ENCODE measurements at regions not wholly inside any gene's neighbourhood (a gene's known extent, or its start where the extent isn't known, plus 50 kb on each side); places are given as distances from the start of the nearest gene placed in this dataset.
A peak's percentile ranks its signal among the peaks of the same experiment; 100 is the strongest.

GRCh38 chr21:27582246-27582947, 615.5 kb upstream of the ADAMTS5 start:
- no peaks in the 10 kb centered on the region for H3K9me3 Mint-ChIP-seq
- H3K27me3 Mint-ChIP-seq, result no peaks in the 10 kb centered on the region
- H3K27ac Mint-ChIP-seq, result no peak overlapping the region
- H3K4me3 Mint-ChIP-seq, result no peak overlapping the region
- no peaks in the 10 kb centered on the region for H3K36me3 Mint-ChIP-seq
- no peaks in the 10 kb centered on the region for H3K4me1 Mint-ChIP-seq
- no peak for ATAC-seq

- ATAC-seq, result no peak
- Mint-ChIP-seq H3K27ac (no peak overlapping the region), H3K4me3 (no peak overlapping the region)
These were observed 614.3 kb upstream of the ADAMTS5 start for GRCh38 chr21:27581168-27581567.

GRCh38 chr21:27580276-27580675, 613.4 kb upstream of the ADAMTS5 start:
- H3K4me3 Mint-ChIP-seq, result no peak overlapping the region
- no peaks in the 10 kb centered on the region for H3K36me3 Mint-ChIP-seq
- no peaks in the 10 kb centered on the region for H3K27me3 Mint-ChIP-seq
- H3K4me1 Mint-ChIP-seq, result no peaks in the 10 kb centered on the region
- ATAC-seq, result no peak
- H3K27ac Mint-ChIP-seq, result no peak overlapping the region
- H3K9me3 Mint-ChIP-seq, result no peaks in the 10 kb centered on the region

More at GRCh38 chr21:27581168-27581567, 614.3 kb upstream of the ADAMTS5 start:
- Mint-ChIP-seq H3K9me3 (no peaks in the 10 kb centered on the region), H3K4me1 (no peaks in the 10 kb centered on the region), H3K27me3 (no peaks in the 10 kb centered on the region), H3K36me3 (no peaks in the 10 kb centered on the region)

- Mint-ChIP-seq H3K27ac (no peak overlapping the region), H3K4me1 (no peaks in the 10 kb centered on the region), H3K4me3 (no peak overlapping the region), H3K9me3 (peaks cover 5% of the 10 kb centered on the region), H3K36me3 (no peaks in the 10 kb centered on the region), H3K27me3 (no peaks in the 10 kb centered on the region)
- no peak for ATAC-seq
These were observed 611.9 kb upstream of the ADAMTS5 start for GRCh38 chr21:27578741-27579265.

- no peaks in the 10 kb centered on the region for H3K4me1 Mint-ChIP-seq
- no peaks in the 10 kb centered on the region for H3K36me3 Mint-ChIP-seq
- no peak for ATAC-seq
- H3K27ac Mint-ChIP-seq, result no peak overlapping the region
- peaks cover 8% of the 10 kb centered on the region for H3K9me3 Mint-ChIP-seq
- no peak overlapping the region for H3K4me3 Mint-ChIP-seq
- H3K27me3 Mint-ChIP-seq, result no peaks in the 10 kb centered on the region
These were observed 605.8 kb upstream of the ADAMTS5 start for GRCh38 chr21:27572696-27573095.

DNA sequence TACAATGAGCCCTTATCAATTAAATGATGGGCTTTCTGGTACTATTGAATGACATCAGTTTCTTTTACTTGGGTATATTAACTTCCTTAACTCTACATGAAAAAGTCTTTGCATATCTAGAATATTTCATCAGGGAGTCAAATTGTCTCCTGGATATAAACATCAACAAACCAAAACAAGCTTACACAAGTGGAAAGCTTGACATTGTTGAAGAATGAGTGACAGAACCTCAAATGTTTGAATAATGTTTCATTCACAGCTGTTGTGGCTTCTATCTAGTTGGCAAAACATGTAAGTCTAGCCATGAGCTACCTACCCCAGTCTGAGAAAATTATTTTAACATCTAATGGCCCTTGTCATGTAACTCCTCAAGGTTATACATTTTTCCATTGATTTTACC, 604.8 kb upstream of the ADAMTS5 start:
- Mint-ChIP-seq H3K27ac (no peak overlapping the region), H3K4me1 (no peaks in the 10 kb centered on the region), H3K9me3 (peaks cover 8% of the 10 kb centered on the region), H3K4me3 (no peak overlapping the region), H3K36me3 (no peaks in the 10 kb centered on the region), H3K27me3 (no peaks in the 10 kb centered on the region)
- no peak for ATAC-seq

- Mint-ChIP-seq H3K27me3 (no peaks in the 10 kb centered on the region), H3K4me1 (no peaks in the 10 kb centered on the region), H3K27ac (no peak overlapping the region), H3K9me3 (peaks cover 8% of the 10 kb centered on the region), H3K4me3 (no peak overlapping the region), H3K36me3 (no peaks in the 10 kb centered on the region)
- ATAC-seq, result peak; percentile 20
These were observed 603.5 kb upstream of the ADAMTS5 start for GRCh38 chr21:27570306-27570868.

DNA sequence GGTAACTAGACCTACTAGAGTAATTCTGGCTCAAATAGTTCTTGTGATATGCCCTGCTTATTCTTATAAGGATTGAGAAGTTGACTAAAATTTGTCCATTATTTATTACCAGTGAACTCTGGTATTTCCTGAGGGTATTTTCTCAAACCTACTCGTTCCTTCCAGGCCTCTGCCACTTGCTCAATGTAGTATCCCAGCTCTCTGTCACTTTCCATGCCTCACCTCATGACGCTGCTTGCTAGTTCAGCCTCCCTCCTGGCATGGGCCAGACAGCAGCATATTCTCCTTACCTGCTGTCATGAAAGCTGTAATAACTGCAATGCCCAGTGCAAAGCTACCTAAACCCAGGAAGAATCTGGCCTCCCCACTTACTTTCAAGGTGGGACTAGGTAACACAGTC, 602.9 kb upstream of the ADAMTS5 start:
- Mint-ChIP-seq H3K27ac (no peak overlapping the region), H3K4me3 (no peak overlapping the region)

GRCh38 chr21:27569091-27569490, 602.2 kb upstream of the ADAMTS5 start:
- H3K4me3 Mint-ChIP-seq, result no peak overlapping the region
- H3K27ac Mint-ChIP-seq, result no peak overlapping the region
- H3K36me3 Mint-ChIP-seq, result no peaks in the 10 kb centered on the region
- no peaks in the 10 kb centered on the region for H3K27me3 Mint-ChIP-seq
- no peaks in the 10 kb centered on the region for H3K4me1 Mint-ChIP-seq
- peaks cover 6% of the 10 kb centered on the region for H3K9me3 Mint-ChIP-seq
- ATAC-seq, result no peak

More for the DNA sequence above, 602.9 kb upstream of the ADAMTS5 start:
- peak; percentile 42 for ATAC-seq
- Mint-ChIP-seq H3K36me3 (no peaks in the 10 kb centered on the region), H3K9me3 (peaks cover 8% of the 10 kb centered on the region), H3K27me3 (no peaks in the 10 kb centered on the region), H3K4me1 (no peaks in the 10 kb centered on the region)

GRCh38 chr21:27567381-27567780, 600.5 kb upstream of the ADAMTS5 start:
- Mint-ChIP-seq H3K9me3 (no peaks in the 10 kb centered on the region), H3K27ac (no peak overlapping the region), H3K36me3 (no peaks in the 10 kb centered on the region), H3K27me3 (no peaks in the 10 kb centered on the region), H3K4me3 (no peak overlapping the region), H3K4me1 (no peaks in the 10 kb centered on the region)
- no peak for ATAC-seq

GRCh38 chr21:27566521-27566920, 599.6 kb upstream of the ADAMTS5 start:
- no peaks in the 10 kb centered on the region for H3K36me3 Mint-ChIP-seq
- H3K27me3 Mint-ChIP-seq, result no peaks in the 10 kb centered on the region
- no peaks in the 10 kb centered on the region for H3K4me1 Mint-ChIP-seq
- no peak overlapping the region for H3K27ac Mint-ChIP-seq
- H3K9me3 Mint-ChIP-seq, result no peaks in the 10 kb centered on the region
- H3K4me3 Mint-ChIP-seq, result no peak overlapping the region
- ATAC-seq, result no peak

GRCh38 chr21:27565364-27565763, 598.5 kb upstream of the ADAMTS5 start:
- no peaks in the 10 kb centered on the region for H3K36me3 Mint-ChIP-seq
- no peaks in the 10 kb centered on the region for H3K27me3 Mint-ChIP-seq
- no peaks in the 10 kb centered on the region for H3K4me1 Mint-ChIP-seq
- no peaks in the 10 kb centered on the region for H3K9me3 Mint-ChIP-seq
- H3K4me3 Mint-ChIP-seq, result no peak overlapping the region
- no peak overlapping the region for H3K27ac Mint-ChIP-seq
- ATAC-seq, result no peak

GRCh38 chr21:27564684-27565301, 597.9 kb upstream of the ADAMTS5 start:
- no peaks in the 10 kb centered on the region for H3K4me1 Mint-ChIP-seq
- no peak for ATAC-seq
- H3K9me3 Mint-ChIP-seq, result no peaks in the 10 kb centered on the region
- H3K36me3 Mint-ChIP-seq, result no peaks in the 10 kb centered on the region
- H3K4me3 Mint-ChIP-seq, result no peak overlapping the region
- H3K27ac Mint-ChIP-seq, result no peak overlapping the region
- H3K27me3 Mint-ChIP-seq, result no peaks in the 10 kb centered on the region

- Mint-ChIP-seq H3K36me3 (no peaks in the 10 kb centered on the region), H3K9me3 (no peaks in the 10 kb centered on the region), H3K4me3 (no peak overlapping the region), H3K27ac (no peak overlapping the region), H3K27me3 (no peaks in the 10 kb centered on the region), H3K4me1 (no peaks in the 10 kb centered on the region)
- no peak for ATAC-seq
These were observed 595.4 kb upstream of the ADAMTS5 start for GRCh38 chr21:27562303-27562702.

DNA sequence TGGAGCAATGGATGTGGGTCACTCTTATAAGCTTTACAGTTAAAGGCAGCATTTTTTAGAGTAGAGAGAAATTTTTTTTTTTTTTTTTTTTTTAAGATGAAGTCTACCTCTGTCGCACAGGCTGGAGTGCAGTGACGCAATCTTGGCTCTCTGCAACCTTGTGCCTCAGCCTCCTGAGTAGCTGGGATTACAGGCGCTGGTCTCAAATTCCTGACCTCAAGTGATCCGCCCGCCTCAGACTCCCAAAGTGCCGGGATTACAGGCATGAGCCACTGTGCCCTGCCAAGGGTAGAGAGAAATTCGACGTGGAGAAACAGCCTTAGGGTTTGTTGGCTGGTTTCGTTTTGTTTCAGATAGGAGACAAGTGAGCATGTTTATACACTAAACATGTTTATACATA, 594.2 kb upstream of the ADAMTS5 start:
- Mint-ChIP-seq H3K4me1 (no peaks in the 10 kb centered on the region), H3K4me3 (no peak overlapping the region), H3K36me3 (no peaks in the 10 kb centered on the region), H3K27me3 (no peaks in the 10 kb centered on the region), H3K27ac (no peak overlapping the region), H3K9me3 (no peaks in the 10 kb centered on the region)
- no peak for ATAC-seq

DNA sequence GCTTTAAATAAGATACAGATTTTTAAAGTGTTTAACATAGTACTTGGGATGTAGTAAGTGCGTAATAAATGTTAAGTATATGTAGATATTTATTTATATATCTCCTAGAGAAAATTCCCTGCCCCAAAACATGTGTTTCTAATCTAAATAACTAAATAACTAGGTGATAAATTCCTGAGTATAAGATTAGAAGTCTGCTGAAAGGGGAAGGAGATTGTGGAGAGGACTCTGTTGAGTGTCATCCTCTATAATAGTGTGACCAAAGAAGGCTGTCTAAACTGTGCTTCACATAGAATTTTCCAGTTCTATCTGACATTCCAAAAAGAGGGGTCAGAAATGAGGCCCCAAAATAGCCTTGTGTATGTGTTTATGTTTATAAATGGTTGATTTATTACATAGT, 590.5 kb upstream of the ADAMTS5 start:
- Mint-ChIP-seq H3K4me3 (no peak overlapping the region), H3K27me3 (no peaks in the 10 kb centered on the region), H3K9me3 (peaks cover 7% of the 10 kb centered on the region), H3K27ac (no peak overlapping the region), H3K4me1 (no peaks in the 10 kb centered on the region), H3K36me3 (no peaks in the 10 kb centered on the region)
- no peak for ATAC-seq
